GOT3 (cell line): ENCODE measurements at regions not wholly inside any gene's neighbourhood (a gene's known extent, or its start where the extent isn't known, plus 50 kb on each side); places are given as distances from the start of the nearest gene placed in this dataset.

ENCODE experiments used
- DNase-seq: peaks from one replicate; lab custom pipeline; 2025; ENCODE audit warnings: mixed read lengths; lab: John Stamatoyannopoulos, UW

GRCh38 chr6:54009052-54009654, 102.1 kb upstream of the MLIP start:
- DNase-seq, result no peak

- DNase-seq, result no peak
Observed at GRCh38 chr6:54010340-54011276, 100.6 kb upstream of the MLIP start.

- no peak for DNase-seq
Observed at GRCh38 chr6:54011277-54011648, 100.0 kb upstream of the MLIP start.

- no peak for DNase-seq
Observed at GRCh38 chr6:54013966-54014365, 97.3 kb upstream of the MLIP start.

- no peak for DNase-seq
Observed at GRCh38 chr6:54014440-54014839, 96.8 kb upstream of the MLIP start.

GRCh38 chr6:54017877-54018276, 93.4 kb upstream of the MLIP start:
- no peak for DNase-seq

- no peak for DNase-seq
Observed at GRCh38 chr6:54018722-54019121, 92.5 kb upstream of the MLIP start.

GRCh38 chr6:54019860-54020259, 91.4 kb upstream of the MLIP start:
- DNase-seq, result no peak

- no peak for DNase-seq
Observed at GRCh38 chr6:54020334-54020733, 90.9 kb upstream of the MLIP start.

GRCh38 chr6:54026652-54027400, 84.4 kb upstream of the MLIP start:
- DNase-seq, result no peak

- no peak for DNase-seq
Observed at GRCh38 chr6:54028170-54028569, 83.1 kb upstream of the MLIP start.

- no peak for DNase-seq
Observed at GRCh38 chr6:54029187-54029586, 82.1 kb upstream of the MLIP start.

GRCh38 chr6:54031169-54031568, 80.1 kb upstream of the MLIP start:
- DNase-seq, result no peak

GRCh38 chr6:54037277-54037779, 73.9 kb upstream of the MLIP start:
- DNase-seq, result no peak

- DNase-seq, result no peak
Observed at GRCh38 chr6:54040545-54040944, 70.7 kb upstream of the MLIP start.

GRCh38 chr6:54041239-54041638, 70.0 kb upstream of the MLIP start:
- no peak for DNase-seq

- DNase-seq, result no peak
Observed at GRCh38 chr6:54043360-54043759, 67.9 kb upstream of the MLIP start.

GRCh38 chr6:54044059-54044458, 67.2 kb upstream of the MLIP start:
- no peak for DNase-seq

GRCh38 chr6:54048782-54049181, 62.5 kb upstream of the MLIP start:
- DNase-seq, result no peak

GRCh38 chr6:54050750-54051149, 60.5 kb upstream of the MLIP start:
- DNase-seq, result no peak

GRCh38 chr6:54053881-54054391, 57.3 kb upstream of the MLIP start:
- DNase-seq, result no peak

- no peak for DNase-seq
Observed at GRCh38 chr6:54056105-54056504, 55.1 kb upstream of the MLIP start.
